ENCODE measurements at regions not wholly inside any gene's neighbourhood (a gene's known extent, or its start where the extent isn't known, plus 50 kb on each side); places are given as distances from the start of the nearest gene placed in this dataset.

GRCh38 chr16:6687593-6687992 is 645.1 kb upstream of the RBFOX1 start:
- TF ChIP-seq POLR2AphosphoS5 (IDR thresholded peaks at IDR 0.05), result no peak
- TF ChIP-seq CTCF (IDR thresholded peaks at IDR 0.05), result no peak
